Activated CD4-positive, alpha-beta T cell treated with anti-CD3 and anti-CD28 coated beads, Interleukin-2, amount 50 U/mL, for 4 hours (primary cell): ENCODE measurements at regions not wholly inside any gene's neighbourhood (a gene's known extent, or its start where the extent isn't known, plus 50 kb on each side); places are given as distances from the start of the nearest gene placed in this dataset.

Source experiments
- DNase-seq, 2 experiments: peaks; one replicate each; pipeline ENCODE4 v3.0.0-alpha.2; 2020

- DNase-seq = no peak
These were observed 427.8 kb upstream of the ZMIZ1 start for GRCh38 chr10:78640796-78641636.

GRCh38 chr10:78641693-78642092 lies 427.1 kb upstream of the ZMIZ1 start:
- DNase-seq = no peak

GRCh38 chr10:78642269-78642816 lies 426.4 kb upstream of the ZMIZ1 start:
- DNase-seq = no peak

DNA sequence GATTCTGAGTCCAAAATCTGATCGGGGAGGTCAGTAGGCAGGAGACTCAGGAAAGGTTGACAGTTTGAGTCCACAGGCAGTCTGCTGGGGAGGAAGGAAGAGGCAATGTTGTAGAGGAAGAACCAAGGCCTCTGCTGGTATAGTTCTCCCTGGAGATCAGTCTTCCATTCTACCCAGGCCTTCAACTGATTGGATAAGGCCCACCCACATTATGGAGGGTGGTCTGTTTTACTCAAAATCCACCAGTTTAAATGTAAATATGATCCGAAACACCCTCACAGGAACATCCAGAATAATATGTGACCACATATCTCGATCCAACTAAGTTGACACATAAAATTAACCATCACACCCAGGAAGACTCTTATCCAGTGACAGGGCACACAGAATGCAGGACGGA lies 425.3 kb upstream of the ZMIZ1 start:
- no peak for DNase-seq

GRCh38 chr10:78644550-78644949 lies 424.2 kb upstream of the ZMIZ1 start:
- no peak for DNase-seq

- DNase-seq = no peak
These were observed 423.5 kb upstream of the ZMIZ1 start for GRCh38 chr10:78645169-78645686.

- no peak for DNase-seq
These were observed 422.8 kb upstream of the ZMIZ1 start for GRCh38 chr10:78645975-78646374.

- DNase-seq = no peak
These were observed 420.4 kb upstream of the ZMIZ1 start for GRCh38 chr10:78648256-78648860.

GRCh38 chr10:78649429-78649828 lies 419.3 kb upstream of the ZMIZ1 start:
- no peak for DNase-seq

GRCh38 chr10:78650122-78650521 lies 418.6 kb upstream of the ZMIZ1 start:
- no peak for DNase-seq

- DNase-seq = no peak
These were observed 417.5 kb upstream of the ZMIZ1 start for GRCh38 chr10:78651287-78651686.

- DNase-seq = no peak
These were observed 415.2 kb upstream of the ZMIZ1 start for GRCh38 chr10:78653555-78653954.

DNA sequence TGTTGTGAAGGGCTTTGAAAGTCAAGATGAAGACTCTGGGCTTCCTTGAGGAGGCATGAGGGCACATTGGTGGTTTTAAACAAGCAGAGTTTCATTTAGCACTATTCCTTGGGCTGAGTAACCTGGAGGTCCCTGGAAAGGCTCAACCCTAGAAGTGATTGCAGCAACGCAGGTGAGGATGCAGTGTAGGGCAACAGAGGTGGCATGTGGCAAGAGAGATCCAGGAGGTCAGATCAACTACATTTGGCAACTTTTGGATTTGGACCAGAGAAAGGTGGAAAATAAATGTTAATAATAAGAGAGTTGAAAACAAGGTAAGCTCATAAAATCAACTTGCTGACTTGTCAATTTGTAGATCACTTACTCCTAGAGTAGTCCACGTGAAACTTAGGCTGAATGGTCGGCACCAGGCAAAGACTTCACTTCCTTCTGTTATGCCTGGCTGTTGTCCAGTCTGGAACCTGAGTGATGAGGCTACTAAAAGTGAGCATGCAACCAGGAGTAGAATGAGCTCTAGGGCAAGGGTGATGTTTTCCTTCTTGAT lies 414.6 kb upstream of the ZMIZ1 start:
- DNase-seq = no peak

DNA sequence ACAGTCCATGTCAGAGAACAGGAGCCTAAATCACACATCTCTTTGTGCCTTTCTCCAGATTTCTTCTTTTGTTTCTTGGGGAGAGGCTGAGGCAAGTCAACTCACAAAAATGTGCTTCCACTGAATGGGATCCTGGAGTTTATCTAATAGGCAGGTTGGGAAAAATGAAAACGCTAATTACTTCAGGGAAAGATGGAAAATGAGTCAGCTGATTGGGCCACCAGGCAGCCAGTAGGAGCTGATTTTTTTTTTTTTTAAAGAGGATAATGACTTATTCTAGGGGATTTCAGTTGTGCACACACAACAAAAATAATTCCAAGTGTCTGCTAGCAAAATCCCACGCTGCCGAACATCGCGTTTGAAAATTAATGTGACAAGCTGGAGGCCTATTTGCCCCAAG lies 412.8 kb upstream of the ZMIZ1 start:
- no peak for DNase-seq

DNA sequence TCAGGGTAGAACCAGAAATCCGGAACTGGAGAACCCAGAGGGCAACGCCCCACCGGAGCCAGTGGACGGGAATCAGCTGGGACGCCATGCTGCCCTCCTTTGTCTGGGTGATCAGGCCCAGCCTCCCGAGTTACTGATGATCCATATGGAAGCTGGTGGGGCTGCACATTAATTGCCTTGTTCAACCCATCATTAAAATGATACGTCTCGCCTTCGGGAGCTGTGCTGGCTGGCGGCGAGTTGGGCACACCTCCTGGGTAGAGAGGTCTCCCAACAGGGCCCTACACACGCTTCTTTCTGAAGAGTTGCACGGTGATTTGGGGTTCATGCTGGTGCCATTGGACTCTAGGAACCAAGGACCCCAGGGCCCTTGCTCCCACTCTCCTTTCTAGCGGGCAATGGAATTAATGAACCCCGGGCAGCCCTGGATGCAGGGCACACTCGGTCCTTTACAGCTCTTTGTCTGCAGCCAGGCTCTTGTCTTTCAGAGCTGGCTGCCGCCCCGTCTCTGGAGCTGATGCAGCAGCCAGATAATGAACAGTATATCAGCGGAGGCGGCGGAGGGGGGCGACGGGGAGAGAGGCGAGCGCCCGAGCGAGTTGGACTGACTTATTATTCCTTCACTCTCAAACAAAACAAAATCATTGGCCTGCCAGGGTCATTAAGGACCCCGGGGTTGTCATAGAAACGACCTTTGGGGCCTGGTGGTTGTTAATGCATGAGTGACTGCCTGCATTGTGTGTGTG lies 412.2 kb upstream of the ZMIZ1 start:
- no peak for DNase-seq

DNA sequence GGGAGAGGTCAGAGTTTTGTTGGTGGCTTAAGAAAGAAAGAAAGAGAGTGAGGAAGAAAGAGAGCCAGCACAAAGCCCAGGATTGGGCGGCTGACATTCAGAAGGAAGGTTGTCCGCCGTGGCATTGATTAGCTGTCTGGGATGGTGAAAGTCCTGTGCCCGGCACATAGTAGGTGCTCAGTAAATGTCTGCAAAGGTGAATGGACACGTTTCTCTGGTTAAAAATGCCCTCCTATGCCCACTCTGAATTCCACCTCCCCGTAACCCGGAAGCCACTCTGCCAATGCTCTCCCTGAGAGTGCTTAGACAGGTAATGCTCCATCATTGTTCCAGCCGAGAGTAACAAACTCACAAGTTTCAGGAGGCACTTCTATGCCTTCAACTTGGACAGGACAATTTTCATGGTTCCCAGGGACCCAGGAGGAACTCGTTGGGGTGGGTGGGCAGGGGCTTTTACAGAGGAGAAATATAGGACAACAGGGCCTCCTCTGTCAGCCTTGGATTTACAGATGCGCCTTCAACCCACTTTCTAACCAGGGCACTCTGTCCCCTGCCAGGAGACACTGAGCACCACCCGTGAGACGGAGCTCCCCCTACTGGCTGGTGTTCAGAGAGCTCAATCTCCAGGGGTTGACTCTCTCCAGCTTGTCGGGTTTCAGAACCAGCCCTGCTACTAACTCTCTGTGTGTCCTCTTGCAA lies 411.5 kb upstream of the ZMIZ1 start:
- DNase-seq = peak; percentile 50 to 53

GRCh38 chr10:78657862-78658165 lies 411.0 kb upstream of the ZMIZ1 start:
- no peak for DNase-seq

- DNase-seq = no peak
These were observed 409.8 kb upstream of the ZMIZ1 start for GRCh38 chr10:78658645-78659597.

GRCh38 chr10:78659598-78659967 lies 409.2 kb upstream of the ZMIZ1 start:
- DNase-seq = no peak

GRCh38 chr10:78660446-78661106 lies 408.2 kb upstream of the ZMIZ1 start:
- no peak for DNase-seq

- DNase-seq = no peak
These were observed 405.0 kb upstream of the ZMIZ1 start for GRCh38 chr10:78663721-78664120.
